HG03432 (cell line): ENCODE measurements at regions not wholly inside any gene's neighbourhood (a gene's known extent, or its start where the extent isn't known, plus 50 kb on each side); places are given as distances from the start of the nearest gene placed in this dataset.
"Not testable (repeated sequence)": the region's sequence is repeated elsewhere in the genome, so short reads cannot be mapped to it uniquely, and the experiment has no call there.

Experiments
- ATAC-seq: cut with Tn5 transposase; IDR thresholded peaks from one replicate; pipeline ENCODE4 v1.9.1; 2021; ENCODE audit warnings: mild to moderate bottlenecking, moderate library complexity; ENCODE audit not compliant: unreplicated experiment

DNA sequence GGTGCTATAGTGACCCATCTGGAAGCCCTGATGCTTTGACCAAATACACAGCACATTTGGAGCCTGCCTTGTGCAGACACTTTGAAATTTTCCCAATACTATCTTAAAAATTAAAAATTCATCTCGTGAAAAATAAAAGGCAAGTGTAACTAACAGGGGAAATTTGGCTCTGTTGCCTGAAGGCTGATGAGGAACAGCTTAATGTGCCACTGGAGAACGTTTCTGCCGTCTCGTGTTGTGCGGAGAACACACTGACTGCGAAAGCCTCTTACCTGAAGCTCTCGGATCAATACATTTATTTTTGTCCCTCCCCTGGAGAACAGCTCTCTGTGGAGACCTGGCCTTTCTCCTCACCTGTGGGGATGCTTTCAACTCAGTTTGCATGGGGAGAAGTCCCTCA lies 77.2 kb upstream of the CHST15 start:
- no peak for ATAC-seq

DNA sequence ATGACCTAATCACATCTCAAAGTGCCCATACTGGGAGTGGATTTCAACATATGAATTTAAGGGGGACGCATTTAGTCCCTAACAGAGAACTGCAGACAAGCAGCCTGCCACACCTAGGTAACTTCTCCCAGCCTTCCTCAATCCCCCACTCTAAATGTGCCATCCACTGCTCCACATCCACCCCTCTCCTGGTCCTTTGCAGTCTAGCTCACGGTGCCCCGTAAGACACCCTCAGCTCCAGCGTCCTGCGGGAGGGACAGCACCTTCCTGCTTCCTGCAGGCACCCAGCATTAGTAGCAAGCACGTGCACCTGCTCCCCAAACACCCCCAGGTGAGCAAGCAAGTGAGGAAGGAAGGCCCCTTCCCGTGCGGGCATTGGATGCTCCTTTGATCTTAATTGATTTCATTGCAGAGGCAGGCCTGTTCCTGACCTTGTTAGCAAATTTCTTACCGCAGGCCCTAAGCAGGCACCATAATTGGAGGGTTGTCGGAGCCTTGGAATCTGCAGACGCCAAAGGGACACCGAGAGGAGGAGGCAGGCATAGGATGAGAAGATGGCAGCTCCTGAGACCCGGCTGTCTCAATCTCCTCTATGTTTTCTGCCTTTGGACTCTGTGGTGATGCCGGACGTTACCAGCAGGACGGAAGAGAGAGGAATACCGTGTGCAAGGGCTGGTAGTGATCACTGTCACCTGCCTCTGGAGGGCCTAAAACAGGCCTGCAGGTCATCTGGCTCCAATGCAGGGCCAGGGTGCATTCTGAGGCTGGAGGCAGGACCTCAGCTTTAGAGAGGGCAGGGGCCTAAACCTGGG lies 75.8 kb upstream of the CHST15 start:
- no peak for ATAC-seq

DNA sequence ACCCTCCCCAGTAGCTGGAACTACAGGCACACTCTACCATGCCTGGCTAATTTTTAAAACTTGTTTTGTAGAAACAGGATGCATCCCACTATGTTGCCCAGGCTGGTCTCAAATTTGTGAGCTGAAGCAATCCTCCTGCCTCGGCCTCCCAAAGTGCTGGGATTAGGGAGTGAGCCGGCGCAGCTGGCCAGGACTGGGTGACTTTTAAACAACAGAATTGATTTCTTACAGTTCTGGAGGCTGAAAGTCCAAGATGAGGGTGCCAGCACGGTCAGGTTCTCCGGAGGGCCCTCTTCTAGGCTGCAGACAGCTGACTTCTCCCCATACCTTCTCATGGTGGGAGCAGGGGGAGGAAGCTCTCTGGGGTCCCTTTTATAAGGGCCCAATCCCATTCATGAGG lies 75.2 kb upstream of the CHST15 start:
- ATAC-seq = no peak

DNA sequence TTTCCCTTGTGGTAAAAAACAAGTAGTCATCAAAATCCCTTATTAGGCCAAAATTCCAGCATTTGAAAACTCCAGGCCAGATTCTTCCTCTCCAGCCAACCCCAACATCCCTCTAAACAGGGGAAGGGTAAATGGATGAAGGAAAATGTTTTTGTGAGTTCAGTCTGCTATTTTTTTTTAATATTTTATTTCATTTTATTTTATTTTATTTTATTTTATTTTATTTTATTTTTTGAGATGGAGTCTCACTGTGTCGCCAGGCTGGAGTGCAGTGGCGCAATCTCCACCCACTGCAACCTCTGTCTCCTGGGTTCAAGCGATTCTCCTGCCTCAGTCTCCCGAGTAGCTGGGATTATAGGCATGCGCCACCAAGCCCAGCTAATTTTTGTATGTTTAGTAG lies 74.5 kb upstream of the CHST15 start:
- ATAC-seq = not testable (repeated sequence)

DNA sequence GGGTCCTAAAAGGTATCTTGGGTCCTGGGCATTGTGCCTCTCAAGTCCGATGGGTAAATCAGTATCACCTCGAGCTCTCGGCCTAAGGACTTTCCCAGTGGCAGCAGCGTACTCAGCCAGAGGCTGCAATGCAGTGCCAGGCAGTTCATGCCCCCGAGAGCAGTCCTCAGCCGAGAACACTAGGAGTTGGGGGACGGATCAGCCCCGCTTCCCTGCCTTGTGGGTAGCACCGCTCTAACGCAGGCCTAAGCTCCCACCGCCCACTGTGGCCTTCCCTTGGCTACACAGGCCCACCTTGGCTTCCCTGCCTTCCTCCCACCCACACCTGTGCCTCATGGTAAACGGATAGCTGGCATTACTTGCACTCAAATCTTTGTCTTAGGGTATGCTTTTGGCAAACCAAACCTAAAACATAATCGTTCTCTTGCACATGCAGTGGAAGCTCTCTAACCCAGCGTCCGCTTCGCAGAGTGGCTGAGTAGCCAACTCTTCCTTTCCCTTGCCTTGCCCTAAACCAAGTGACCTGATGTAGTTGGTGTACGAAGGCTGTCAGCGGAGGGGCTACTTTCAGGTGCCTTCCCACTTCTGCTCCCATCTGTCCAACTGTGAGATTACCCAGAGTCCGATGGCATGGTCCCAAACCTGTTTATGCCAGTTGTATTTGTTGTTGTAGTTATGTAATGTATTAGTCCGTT lies 73.2 kb upstream of the CHST15 start:
- ATAC-seq = no peak

DNA sequence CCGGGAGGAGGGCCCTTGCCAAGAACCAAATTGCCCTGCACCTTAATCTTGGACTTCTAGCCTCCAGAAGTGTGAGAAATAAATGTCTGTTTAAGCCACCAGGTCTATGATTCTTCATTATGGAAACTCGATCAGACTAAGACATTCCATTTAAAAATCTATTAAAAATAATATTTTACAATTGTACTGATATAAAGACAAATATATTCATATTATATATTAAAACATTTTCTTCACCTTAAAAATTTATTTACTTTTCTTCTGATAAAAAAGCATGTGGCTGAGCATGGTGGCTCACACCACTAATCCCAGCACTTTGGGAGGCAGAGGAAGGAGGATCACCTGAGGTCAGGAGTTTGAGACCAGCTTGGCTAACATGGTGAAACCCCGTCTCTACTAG lies 72.4 kb upstream of the CHST15 start:
- ATAC-seq = no peak

DNA sequence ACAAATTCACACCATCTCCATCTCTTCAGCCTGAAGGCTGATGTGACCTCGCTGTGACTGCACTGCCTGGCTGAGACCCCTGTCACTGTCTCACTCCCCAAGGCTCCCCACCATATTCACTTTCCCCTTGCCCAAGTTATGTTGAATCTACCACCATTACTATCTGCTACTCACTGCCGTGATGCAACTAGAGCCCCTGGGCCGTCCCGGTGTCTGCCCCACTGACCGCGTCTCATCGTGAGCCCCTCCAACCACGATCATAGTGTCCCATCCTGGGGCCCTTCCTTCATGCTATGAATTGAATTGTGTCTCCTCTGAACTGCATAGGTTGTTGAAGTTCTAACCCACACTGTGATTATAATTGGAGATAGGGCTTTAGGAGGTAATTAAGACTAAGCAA lies 71.9 kb upstream of the CHST15 start:
- ATAC-seq = no peak

DNA sequence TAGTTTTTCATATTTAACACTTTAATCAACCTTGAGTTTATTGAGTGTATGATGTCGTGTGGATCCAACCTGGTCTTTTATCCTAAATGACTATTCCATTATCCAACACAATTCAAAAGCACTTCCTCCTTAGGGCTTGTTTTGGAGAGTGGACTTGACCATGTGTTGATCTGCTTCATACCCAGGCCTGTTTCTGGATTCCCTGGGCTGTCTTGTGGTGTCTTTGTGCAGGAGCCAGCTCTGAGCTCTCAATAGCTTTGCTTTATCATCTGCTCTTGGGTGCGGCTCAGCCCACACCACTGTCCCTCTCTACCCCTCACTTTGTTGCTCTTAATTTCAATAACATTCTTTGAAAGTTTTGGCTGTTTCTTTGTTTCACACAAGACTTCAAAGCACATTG lies 70.9 kb upstream of the CHST15 start:
- no peak for ATAC-seq

DNA sequence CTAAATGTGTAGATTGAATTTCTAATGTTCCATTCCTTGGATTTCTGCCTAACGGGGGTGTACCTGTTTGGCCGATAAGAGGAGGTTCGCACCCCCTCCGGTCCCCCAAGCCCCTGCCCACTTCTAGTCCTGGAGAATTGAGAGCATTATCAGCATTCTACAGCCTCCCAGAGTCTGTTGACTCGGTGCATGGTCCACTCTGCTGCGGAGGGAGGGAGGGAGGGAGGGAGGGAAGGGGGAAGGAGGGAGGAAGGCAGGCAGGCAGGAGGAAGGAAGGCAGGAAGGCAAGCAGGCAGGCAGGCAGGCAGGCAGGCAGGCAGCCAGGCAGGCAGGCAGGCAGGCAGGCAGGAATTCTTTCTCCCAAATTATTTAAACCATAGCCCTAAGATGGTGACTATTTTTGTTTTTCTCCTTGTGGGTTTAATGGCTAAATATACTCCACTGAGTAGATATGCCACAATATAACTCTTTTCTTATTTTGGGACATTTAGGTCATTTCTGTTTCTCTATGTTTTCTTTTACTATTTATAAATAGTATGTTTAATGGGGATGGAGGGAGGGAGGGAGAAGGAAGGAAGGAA lies 69.5 kb upstream of the CHST15 start:
- ATAC-seq = no peak

DNA sequence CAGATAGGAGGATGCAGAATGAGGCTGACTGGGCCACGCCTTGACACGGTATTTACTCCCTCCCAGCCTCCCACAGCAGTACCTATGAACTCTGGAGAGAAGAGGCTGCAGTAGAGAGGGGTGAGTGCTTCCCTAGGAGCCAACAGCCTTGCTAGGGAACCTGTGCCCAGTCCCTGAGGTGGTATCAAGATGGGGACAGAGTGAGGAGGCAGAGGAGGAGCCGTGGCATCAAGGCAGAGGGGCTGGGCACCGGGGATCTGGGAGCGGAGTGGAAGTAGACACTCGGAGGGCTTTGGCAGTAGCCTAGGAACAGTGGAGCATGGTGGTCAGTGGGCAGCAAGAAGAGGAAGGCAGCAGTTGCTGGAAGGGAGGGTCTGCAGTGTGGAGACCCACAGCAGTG lies 68.7 kb upstream of the CHST15 start:
- ATAC-seq = no peak

DNA sequence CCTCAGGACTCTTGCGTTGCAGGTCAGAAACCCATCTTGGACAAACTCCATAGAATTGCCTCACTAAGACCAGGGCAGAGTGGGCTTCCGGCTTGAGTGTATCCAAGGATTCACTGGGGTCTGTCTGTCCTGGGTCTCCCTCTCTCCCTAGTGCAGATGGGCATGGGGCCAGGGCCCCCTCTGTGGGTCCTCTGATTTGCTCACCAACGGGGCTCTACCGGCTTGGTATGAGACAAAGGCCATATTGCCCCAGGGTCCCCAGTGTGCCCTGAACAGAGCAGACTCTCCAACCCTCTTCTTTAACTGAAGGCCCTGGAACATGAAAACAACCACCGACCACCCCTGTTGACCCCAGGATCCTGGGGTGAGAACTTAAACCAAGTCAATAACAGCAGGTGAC lies 68.2 kb upstream of the CHST15 start:
- ATAC-seq = no peak

DNA sequence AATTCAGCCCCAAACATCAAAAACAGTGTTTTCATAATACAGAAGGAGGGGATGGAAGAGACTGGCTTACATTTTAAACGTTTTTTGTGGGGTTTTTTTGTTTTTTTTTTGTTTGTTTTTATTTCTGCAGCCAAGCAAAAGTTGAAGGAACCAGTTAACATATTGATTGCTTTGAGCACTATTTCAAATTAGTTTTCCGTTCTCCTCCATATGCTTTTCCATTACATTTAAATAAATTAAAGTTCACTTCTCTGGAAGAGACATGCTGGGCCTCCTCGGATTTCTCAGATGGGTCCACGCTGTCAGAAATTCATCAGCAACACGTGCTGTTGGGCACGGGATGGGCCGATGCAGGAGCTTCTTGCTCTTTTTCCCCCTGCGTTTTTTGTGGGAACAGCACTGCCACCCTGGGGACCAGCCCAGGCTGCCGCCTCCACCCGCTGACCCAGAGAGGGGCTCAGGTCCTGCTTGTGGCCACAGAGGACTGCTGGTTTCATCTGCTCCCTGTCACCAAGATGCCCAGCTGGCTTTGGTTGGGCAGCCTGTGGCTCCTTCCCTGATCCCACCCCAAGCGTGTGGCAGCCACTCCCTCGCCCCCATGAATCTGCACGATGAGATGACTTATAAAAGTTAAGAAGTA lies 67.7 kb upstream of the CHST15 start:
- ATAC-seq = no peak

DNA sequence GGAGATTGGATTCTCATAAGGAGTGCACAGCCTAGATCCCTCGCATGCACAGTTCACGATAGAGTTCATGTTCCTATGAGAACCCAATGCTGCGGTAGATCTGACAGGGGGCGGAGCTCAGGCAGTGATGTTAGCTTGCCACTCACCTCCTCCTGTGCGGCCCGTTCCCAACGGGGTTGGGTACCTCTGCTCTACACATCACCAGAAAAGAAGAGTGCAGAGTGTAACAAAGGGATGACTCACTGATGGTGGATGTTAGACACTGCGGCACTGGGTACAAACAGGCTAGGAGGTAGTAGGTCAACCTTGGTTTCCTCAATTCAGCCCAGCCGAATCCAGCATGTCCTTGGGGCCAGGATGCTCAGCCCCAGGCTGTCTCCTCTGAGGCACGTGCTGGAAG lies 66.8 kb upstream of the CHST15 start:
- no peak for ATAC-seq

DNA sequence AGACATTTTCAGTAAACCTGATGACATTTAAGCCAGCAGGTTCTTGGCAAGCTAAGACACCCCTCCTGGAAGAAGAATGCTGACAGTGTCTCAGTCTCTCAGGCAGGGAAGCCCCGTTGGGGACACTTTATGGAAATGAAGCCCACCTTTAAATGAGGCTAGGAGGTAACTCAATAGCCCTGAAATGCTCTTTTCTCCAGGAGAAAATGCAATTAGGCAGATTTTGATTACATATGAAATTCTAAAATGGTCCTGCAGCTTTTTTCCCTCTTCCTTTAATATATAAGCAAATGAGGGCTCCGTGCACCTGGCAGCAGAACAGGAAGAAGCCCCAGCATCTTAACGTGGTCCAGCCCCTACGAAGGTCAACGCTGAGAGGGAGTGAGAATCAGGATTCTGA lies 65.8 kb upstream of the CHST15 start:
- ATAC-seq = no peak

DNA sequence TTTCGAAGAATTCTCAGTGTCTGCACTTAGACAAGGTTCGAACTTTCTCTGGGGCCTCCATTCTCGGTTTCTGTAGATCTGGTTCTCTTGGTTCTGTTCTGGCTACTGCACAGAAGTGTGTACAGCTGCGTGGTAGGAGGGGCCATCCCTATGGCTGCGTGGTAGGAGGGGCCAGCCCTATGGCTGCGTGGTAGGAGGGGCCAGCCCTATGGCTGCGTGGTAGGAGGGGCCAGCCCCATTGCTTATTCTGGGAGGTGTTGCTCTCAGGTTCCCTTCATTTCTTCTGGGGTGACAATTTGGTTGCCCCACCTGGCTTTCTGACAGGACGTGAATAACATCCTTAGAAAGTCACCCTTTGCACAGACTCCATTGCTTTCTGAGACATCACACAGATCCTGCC lies 65.2 kb upstream of the CHST15 start:
- ATAC-seq = no peak

DNA sequence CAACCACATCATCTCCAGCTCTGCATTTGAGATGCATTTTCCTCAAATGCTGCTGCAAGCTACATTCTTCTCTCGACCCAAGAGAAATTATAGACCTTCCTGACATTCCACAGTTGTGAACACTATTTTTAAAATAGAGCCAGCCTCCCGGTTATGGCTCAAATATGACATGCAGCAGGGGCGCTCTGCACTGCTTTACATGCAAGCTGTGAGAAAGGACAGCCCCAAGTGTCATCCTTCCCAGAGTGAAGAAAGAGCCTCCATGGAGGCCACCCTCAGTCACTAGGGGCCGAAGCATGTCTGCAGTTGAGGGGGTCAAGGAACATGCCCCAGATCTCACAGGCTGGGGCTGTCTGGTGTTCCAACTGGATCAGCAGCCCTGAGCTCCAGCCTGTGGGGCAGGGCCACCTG lies 63.9 kb upstream of the CHST15 start:
- no peak for ATAC-seq

DNA sequence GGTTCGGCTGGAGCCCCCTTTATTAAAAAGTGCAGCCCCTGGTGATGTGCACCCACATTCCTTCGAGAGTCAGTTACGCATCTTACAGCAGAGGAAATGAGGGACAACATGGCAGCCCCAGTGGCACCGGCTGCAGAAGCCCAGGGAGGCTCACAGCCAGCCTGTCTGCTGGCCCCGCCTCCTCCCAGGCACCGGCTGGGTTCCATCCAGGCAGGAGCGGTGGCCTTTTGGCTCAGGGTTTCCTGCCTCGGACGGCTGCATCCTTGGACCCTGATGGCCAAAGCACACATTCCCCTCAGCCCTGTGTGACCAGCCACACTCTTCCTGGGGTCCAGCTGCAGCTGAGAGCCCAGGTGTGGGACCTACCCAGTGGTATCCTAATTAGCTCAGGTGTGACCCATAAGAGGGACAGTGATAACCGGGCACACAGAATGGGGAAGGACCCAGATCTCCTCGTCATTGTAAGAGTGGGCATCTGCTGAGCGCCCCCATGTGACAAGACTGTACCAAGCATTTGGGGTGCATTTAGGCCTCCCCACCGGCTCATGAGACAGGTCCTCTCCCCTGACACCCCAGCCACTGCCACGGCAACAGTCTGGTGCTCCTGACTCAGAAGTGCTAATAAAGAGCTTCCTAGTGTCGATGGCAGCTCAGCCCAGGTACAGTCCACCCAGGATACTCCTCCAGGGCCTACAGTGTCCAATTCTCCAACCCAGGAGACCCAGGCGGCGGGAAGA lies 63.3 kb upstream of the CHST15 start:
- ATAC-seq = no peak

DNA sequence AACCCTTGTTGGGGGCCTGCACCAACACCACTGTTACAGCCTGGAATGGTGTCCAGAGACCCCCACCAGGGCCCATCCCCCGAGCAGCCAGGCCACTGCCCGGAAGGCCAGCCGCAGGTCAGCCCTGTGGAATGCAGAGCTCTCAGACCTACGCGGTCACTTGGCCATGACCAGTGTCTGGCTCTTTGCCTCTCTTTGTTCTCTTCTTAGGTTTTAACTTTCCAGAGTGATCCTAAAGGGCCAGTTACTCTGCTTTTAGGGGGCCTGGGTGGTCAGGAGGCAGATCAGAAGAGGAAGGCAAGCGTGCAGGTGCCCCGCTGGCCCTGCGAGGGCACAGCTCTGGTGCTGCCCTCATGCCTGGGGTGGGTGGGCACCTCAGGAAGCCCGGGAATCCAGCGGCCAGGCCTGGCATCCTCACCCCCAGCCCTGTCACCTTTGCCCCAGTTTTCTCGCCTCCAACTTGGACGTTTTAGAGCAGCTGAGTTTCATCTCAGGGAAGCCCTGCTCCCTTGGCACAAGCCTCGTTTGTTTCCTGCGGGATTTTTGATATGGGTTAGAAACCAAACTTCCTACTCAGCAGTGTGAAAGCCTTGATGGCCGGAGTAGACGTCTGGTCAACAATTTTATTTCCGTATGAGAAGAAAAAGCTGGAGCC lies 62.5 kb upstream of the CHST15 start:
- no peak for ATAC-seq

DNA sequence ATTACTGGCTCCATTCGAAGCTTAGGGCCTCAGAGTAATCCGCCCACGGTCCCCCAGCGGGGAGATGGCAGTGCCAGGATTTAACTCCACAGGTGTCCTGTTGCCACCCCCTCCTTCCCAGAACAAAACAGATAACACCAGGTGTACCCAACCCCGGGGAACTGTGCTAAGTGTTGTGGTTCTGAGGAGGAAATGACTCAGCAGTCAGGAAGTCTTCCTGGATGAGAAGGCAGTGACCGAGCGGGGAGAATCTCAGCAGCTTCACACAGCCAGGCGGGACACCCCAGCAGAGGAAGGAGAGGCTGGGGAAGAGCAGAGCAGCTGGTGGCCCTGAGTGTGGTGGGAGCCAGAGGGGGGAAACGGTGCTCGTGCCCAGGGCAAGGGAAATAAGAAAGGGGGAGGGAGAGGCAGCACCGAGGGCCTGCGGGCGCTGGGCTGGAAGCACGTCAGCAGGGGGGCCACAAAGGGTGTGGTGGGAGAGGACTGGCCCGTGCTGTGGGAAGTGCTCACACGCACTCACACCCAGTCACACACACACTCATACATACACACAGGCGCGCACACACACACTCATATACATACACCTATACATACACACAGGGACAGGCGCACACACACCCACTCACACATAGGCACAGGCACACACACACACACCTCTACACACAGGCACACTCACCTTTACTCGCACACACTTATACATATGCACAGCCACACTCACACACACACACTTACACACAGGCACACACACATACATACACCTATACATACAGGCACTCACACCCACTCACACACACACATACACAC lies 59.8 kb upstream of the CHST15 start:
- ATAC-seq = peak; percentile 83
